ENCODE measurements at regions not wholly inside any gene's neighbourhood (a gene's known extent, or its start where the extent isn't known, plus 50 kb on each side); places are given as distances from the start of the nearest gene placed in this dataset.
"Not testable (repeated sequence)": the region's sequence is repeated elsewhere in the genome, so short reads cannot be mapped to it uniquely, and the experiment has no call there.

- TF ChIP-seq Cebpa-rat (IDR thresholded peaks at IDR 0.05), result no peak
- Histone ChIP-seq H3K4me2 (peak overlapping the region; percentile 77), H3K4me1 (peaks cover 24% of the 10 kb centered on the region), H4K20me1 (no peaks in the 10 kb centered on the region), H3K4me3 (no peak overlapping the region), H3K9me3 (peaks cover 15% of the 10 kb centered on the region; the same call in 1 of the 2 replicates), H3K36me3 (no peaks in the 10 kb centered on the region), H3K27me3 (no peaks in the 10 kb centered on the region; the same call in 1 of the 2 replicates), H3K9ac (0 out of 2 replicates have a peak overlapping the region, but pooled peaks have one; percentile 15), H3K27ac (peak overlapping the region; percentile 32; the same call in 1 of the 2 replicates)
Measured at GRCh38 chr12:131511803-131512561, 198.9 kb upstream of the SFSWAP start.

GRCh38 chr12:131513606-131514005 is 197.3 kb upstream of the SFSWAP start:
- H3K4me3 ChIP-seq, result no peak overlapping the region
- no peak overlapping the region for H3K9ac ChIP-seq
- TF ChIP-seq Cebpa-rat (IDR thresholded peaks at IDR 0.05), result no peak
- H3K36me3 ChIP-seq, result no peaks in the 10 kb centered on the region
- no peaks in the 10 kb centered on the region for H4K20me1 ChIP-seq
- H3K4me1 ChIP-seq, result peaks cover 24% of the 10 kb centered on the region
- no peak overlapping the region for H3K27ac ChIP-seq
- H3K27me3 ChIP-seq, result no peaks in the 10 kb centered on the region; the same call in 1 of the 2 replicates
- no peak overlapping the region for H3K4me2 ChIP-seq
- peaks cover 24% of the 10 kb centered on the region for H3K9me3 ChIP-seq

- not testable (repeated sequence) for H3K27me3 ChIP-seq, H3K4me1 ChIP-seq
Measured at GRCh38 chr12:131520553-131520952, 190.3 kb upstream of the SFSWAP start.

GRCh38 chr12:131521326-131521725 is 189.6 kb upstream of the SFSWAP start:
- Histone ChIP-seq H3K4me2 (no peak overlapping the region), H3K9me3 (peaks cover 15% of the 10 kb centered on the region), H4K20me1 (no peaks in the 10 kb centered on the region), H3K4me3 (no peak overlapping the region), H3K9ac (no peak overlapping the region), H3K36me3 (no peaks in the 10 kb centered on the region), H3K4me1 (no peaks in the 10 kb centered on the region), H3K27me3 (no peaks in the 10 kb centered on the region), H3K27ac (no peak overlapping the region)
- no peak for TF ChIP-seq Cebpa-rat (IDR thresholded peaks at IDR 0.05)

More at GRCh38 chr12:131520553-131520952, 190.3 kb upstream of the SFSWAP start:
- not testable (repeated sequence) for H3K9ac ChIP-seq, H3K4me3 ChIP-seq, H3K36me3 ChIP-seq, H3K27ac ChIP-seq, H4K20me1 ChIP-seq, H3K4me2 ChIP-seq
- H3K9me3 ChIP-seq, result peaks cover 23% of the 10 kb centered on the region

- Histone ChIP-seq H3K9me3 (peaks cover 3% of the 10 kb centered on the region; the same call in 1 of the 2 replicates), H3K4me3 (no peak overlapping the region), H3K27ac (no peak overlapping the region), H3K27me3 (no peaks in the 10 kb centered on the region), H3K4me1 (peaks cover 7% of the 10 kb centered on the region), H3K36me3 (no peaks in the 10 kb centered on the region), H4K20me1 (no peaks in the 10 kb centered on the region), H3K4me2 (no peak overlapping the region), H3K9ac (no peak overlapping the region)
- no peak for TF ChIP-seq Cebpa-rat (IDR thresholded peaks at IDR 0.05)
Measured at GRCh38 chr12:131525795-131526508, 184.9 kb upstream of the SFSWAP start.

GRCh38 chr12:131527092-131527491 is 183.8 kb upstream of the SFSWAP start:
- peaks cover 7% of the 10 kb centered on the region for H3K4me1 ChIP-seq
- no peak overlapping the region for H3K9ac ChIP-seq
- H4K20me1 ChIP-seq, result no peaks in the 10 kb centered on the region
- peaks cover 3% of the 10 kb centered on the region; the same call in 1 of the 2 replicates for H3K9me3 ChIP-seq
- no peak overlapping the region for H3K4me3 ChIP-seq
- H3K4me2 ChIP-seq, result no peak overlapping the region
- TF ChIP-seq Cebpa-rat (IDR thresholded peaks at IDR 0.05), result no peak
- H3K27me3 ChIP-seq, result no peaks in the 10 kb centered on the region
- no peak overlapping the region for H3K27ac ChIP-seq
- no peaks in the 10 kb centered on the region for H3K36me3 ChIP-seq

GRCh38 chr12:131527736-131528135 is 183.2 kb upstream of the SFSWAP start:
- no peak overlapping the region for H3K9ac ChIP-seq
- H3K4me2 ChIP-seq, result no peak overlapping the region
- no peaks in the 10 kb centered on the region for H3K36me3 ChIP-seq
- peaks cover 3% of the 10 kb centered on the region; the same call in 1 of the 2 replicates for H3K9me3 ChIP-seq
- peaks cover 7% of the 10 kb centered on the region for H3K4me1 ChIP-seq
- H3K27ac ChIP-seq, result no peak overlapping the region
- no peaks in the 10 kb centered on the region for H4K20me1 ChIP-seq
- TF ChIP-seq Cebpa-rat (IDR thresholded peaks at IDR 0.05), result no peak
- H3K27me3 ChIP-seq, result no peaks in the 10 kb centered on the region
- H3K4me3 ChIP-seq, result no peak overlapping the region

- H3K27me3 ChIP-seq, result no peaks in the 10 kb centered on the region
- no peak overlapping the region for H3K27ac ChIP-seq
- TF ChIP-seq Cebpa-rat (IDR thresholded peaks at IDR 0.05), result no peak
- peaks cover 3% of the 10 kb centered on the region; the same call in 1 of the 2 replicates for H3K9me3 ChIP-seq
- H3K4me3 ChIP-seq, result no peak overlapping the region
- H3K4me1 ChIP-seq, result peaks cover 7% of the 10 kb centered on the region
- no peaks in the 10 kb centered on the region for H3K36me3 ChIP-seq
- H3K9ac ChIP-seq, result no peak overlapping the region
- H4K20me1 ChIP-seq, result no peaks in the 10 kb centered on the region
- peak overlapping the region; percentile 34 for H3K4me2 ChIP-seq
Measured at GRCh38 chr12:131528144-131528543, 182.7 kb upstream of the SFSWAP start.

GRCh38 chr12:131528667-131529066 is 182.2 kb upstream of the SFSWAP start:
- Histone ChIP-seq H3K4me3 (no peak overlapping the region), H3K9me3 (peaks cover 3% of the 10 kb centered on the region; the same call in 1 of the 2 replicates), H3K4me1 (peaks cover 7% of the 10 kb centered on the region), H3K4me2 (peak overlapping the region; percentile 34), H4K20me1 (no peaks in the 10 kb centered on the region), H3K27ac (no peak overlapping the region), H3K27me3 (no peaks in the 10 kb centered on the region), H3K9ac (no peak overlapping the region), H3K36me3 (no peaks in the 10 kb centered on the region)
- TF ChIP-seq Cebpa-rat (IDR thresholded peaks at IDR 0.05), result no peak

Measured in BLaER1 (cell line).